Renal pelvis (tissue), 1 donor: ENCODE measurements at regions not wholly inside any gene's neighbourhood (a gene's known extent, or its start where the extent isn't known, plus 50 kb on each side); places are given as distances from the start of the nearest gene placed in this dataset.
"Not testable (repeated sequence)": the region's sequence is repeated elsewhere in the genome, so short reads cannot be mapped to it uniquely, and the experiment has no call there.

Experiments used
- DNase-seq: peaks from one replicate; pipeline ENCODE4 v3.0.0-alpha.2; 2013

- DNase-seq: peak; percentile 15
Observed at GRCh38 chr16:73951481-73951880, 345.1 kb upstream of the PSMD7 start.

- DNase-seq: no peak
Observed at GRCh38 chr16:73949574-73950320, 346.9 kb upstream of the PSMD7 start.

GRCh38 chr16:73945631-73946030 is 351.0 kb upstream of the PSMD7 start:
- DNase-seq: no peak

- DNase-seq: not testable (repeated sequence)
Observed at GRCh38 chr16:73943184-73943583, 353.4 kb upstream of the PSMD7 start.

GRCh38 chr16:73940786-73941185 is 355.8 kb upstream of the PSMD7 start:
- not testable (repeated sequence) for DNase-seq

GRCh38 chr16:73923951-73924350 is 372.7 kb upstream of the PSMD7 start:
- no peak for DNase-seq

GRCh38 chr16:73921295-73921694 is 375.3 kb upstream of the PSMD7 start:
- no peak for DNase-seq

GRCh38 chr16:73916829-73917594 is 379.6 kb upstream of the PSMD7 start:
- DNase-seq: no peak

GRCh38 chr16:73915935-73916334 is 380.7 kb upstream of the PSMD7 start:
- no peak for DNase-seq

- no peak for DNase-seq
Observed at GRCh38 chr16:73915140-73915539, 381.5 kb upstream of the PSMD7 start.

- DNase-seq: no peak
Observed at GRCh38 chr16:73912850-73913249, 383.8 kb upstream of the PSMD7 start.

- DNase-seq: no peak
Observed at GRCh38 chr16:73912281-73912680, 384.3 kb upstream of the PSMD7 start.

GRCh38 chr16:73909529-73910035 is 387.0 kb upstream of the PSMD7 start:
- no peak for DNase-seq

- peak; percentile 15 for DNase-seq
Observed at GRCh38 chr16:73891129-73891542, 405.5 kb upstream of the PSMD7 start.

- no peak for DNase-seq
Observed at GRCh38 chr16:73890186-73891128, 406.2 kb upstream of the PSMD7 start.

GRCh38 chr16:73888840-73889490 is 407.6 kb upstream of the PSMD7 start:
- DNase-seq: no peak

- DNase-seq: no peak
Observed at GRCh38 chr16:73887911-73888310, 408.7 kb upstream of the PSMD7 start.

- no peak for DNase-seq
Observed at GRCh38 chr16:73886426-73886825, 410.2 kb upstream of the PSMD7 start.

GRCh38 chr16:73885319-73885718 is 411.3 kb upstream of the PSMD7 start:
- no peak for DNase-seq

- no peak for DNase-seq
Observed at GRCh38 chr16:73883841-73884240, 412.8 kb upstream of the PSMD7 start.

GRCh38 chr16:73883126-73883525 is 413.5 kb upstream of the PSMD7 start:
- no peak for DNase-seq
